Stimulated activated CD8-positive, alpha-beta memory T cell treated with anti-CD3 and anti-CD28 coated beads, Interleukin-7, amount 100 ng/mL, for 24 hours (primary cell): ENCODE measurements at regions not wholly inside any gene's neighbourhood (a gene's known extent, or its start where the extent isn't known, plus 50 kb on each side); places are given as distances from the start of the nearest gene placed in this dataset.

Experiments used
- DNase-seq: peaks from one replicate; pipeline ENCODE4 v3.0.0-alpha.2; 2020; ENCODE audit warnings: low read depth

- no peak for DNase-seq
Measured at GRCh38 chr2:126793885-126794613, 104.6 kb upstream of the TEX51 start.

- no peak for DNase-seq
Measured at GRCh38 chr2:126795656-126796055, 103.0 kb upstream of the TEX51 start.

- DNase-seq = no peak
Measured at GRCh38 chr2:126796931-126797621, 101.6 kb upstream of the TEX51 start.

- no peak for DNase-seq
Measured at GRCh38 chr2:126797622-126798275, 100.9 kb upstream of the TEX51 start.

- no peak for DNase-seq
Measured at GRCh38 chr2:126798276-126799140, 100.2 kb upstream of the TEX51 start.

- no peak for DNase-seq
Measured at GRCh38 chr2:126799301-126799700, 99.4 kb upstream of the TEX51 start.

- no peak for DNase-seq
Measured at GRCh38 chr2:126801473-126801872, 97.2 kb upstream of the TEX51 start.

GRCh38 chr2:126802316-126802715 lies 96.4 kb upstream of the TEX51 start:
- DNase-seq = no peak

- DNase-seq = no peak
Measured at GRCh38 chr2:126802774-126803433, 95.8 kb upstream of the TEX51 start.

- DNase-seq = no peak
Measured at GRCh38 chr2:126803434-126803775, 95.3 kb upstream of the TEX51 start.

- no peak for DNase-seq
Measured at GRCh38 chr2:126804347-126804746, 94.3 kb upstream of the TEX51 start.

GRCh38 chr2:126808929-126809328 lies 89.8 kb upstream of the TEX51 start:
- no peak for DNase-seq

- DNase-seq = no peak
Measured at GRCh38 chr2:126809340-126809739, 89.3 kb upstream of the TEX51 start.

- DNase-seq = no peak
Measured at GRCh38 chr2:126810001-126810400, 88.7 kb upstream of the TEX51 start.

- DNase-seq = no peak
Measured at GRCh38 chr2:126811101-126811500, 87.6 kb upstream of the TEX51 start.

GRCh38 chr2:126817172-126817571 lies 81.5 kb upstream of the TEX51 start:
- DNase-seq = no peak

- no peak for DNase-seq
Measured at GRCh38 chr2:126822115-126822514, 76.6 kb upstream of the TEX51 start.

GRCh38 chr2:126822921-126823320 lies 75.8 kb upstream of the TEX51 start:
- DNase-seq = no peak

GRCh38 chr2:126823951-126824350 lies 74.7 kb upstream of the TEX51 start:
- no peak for DNase-seq

- DNase-seq = no peak
Measured at GRCh38 chr2:126824663-126825062, 74.0 kb upstream of the TEX51 start.

- DNase-seq = no peak
Measured at GRCh38 chr2:126825316-126825715, 73.4 kb upstream of the TEX51 start.

GRCh38 chr2:126826491-126826890 lies 72.2 kb upstream of the TEX51 start:
- no peak for DNase-seq
